GM21515 (cell line): ENCODE measurements at regions not wholly inside any gene's neighbourhood (a gene's known extent, or its start where the extent isn't known, plus 50 kb on each side); places are given as distances from the start of the nearest gene placed in this dataset.
A peak's percentile ranks its signal among the peaks of the same experiment; 100 is the strongest.
"Not testable (repeated sequence)": the region's sequence is repeated elsewhere in the genome, so short reads cannot be mapped to it uniquely, and the experiment has no call there.

ENCODE experiments used
- ATAC-seq: cut with Tn5 transposase; IDR thresholded peaks from one replicate; pipeline ENCODE4 v1.9.1; 2021; ENCODE audit not compliant: unreplicated experiment

GRCh38 chr5:14996997-14997396 lies 125.4 kb upstream of the ANKH start:
- peak; percentile 82 for ATAC-seq

GRCh38 chr5:14995229-14995628 lies 123.7 kb upstream of the ANKH start:
- ATAC-seq: no peak

GRCh38 chr5:14993459-14994133 lies 122.0 kb upstream of the ANKH start:
- ATAC-seq: not testable (repeated sequence)

- ATAC-seq: peak; percentile 68
These were observed 121.3 kb upstream of the ANKH start for GRCh38 chr5:14992751-14993458.

- no peak for ATAC-seq
These were observed 116.6 kb upstream of the ANKH start for GRCh38 chr5:14988223-14988622.

- ATAC-seq: no peak
These were observed 114.8 kb upstream of the ANKH start for GRCh38 chr5:14986413-14986812.

- no peak for ATAC-seq
These were observed 112.3 kb upstream of the ANKH start for GRCh38 chr5:14983666-14984441.

- no peak for ATAC-seq
These were observed 109.1 kb upstream of the ANKH start for GRCh38 chr5:14980698-14981097.

GRCh38 chr5:14977058-14977685 lies 105.6 kb upstream of the ANKH start:
- no peak for ATAC-seq

- ATAC-seq: no peak
These were observed 104.9 kb upstream of the ANKH start for GRCh38 chr5:14976486-14976885.

GRCh38 chr5:14971873-14972272 lies 100.3 kb upstream of the ANKH start:
- ATAC-seq: no peak

- no peak for ATAC-seq
These were observed 97.2 kb upstream of the ANKH start for GRCh38 chr5:14968796-14969195.

- no peak for ATAC-seq
These were observed 95.6 kb upstream of the ANKH start for GRCh38 chr5:14967166-14967565.

GRCh38 chr5:14965815-14966214 lies 94.2 kb upstream of the ANKH start:
- ATAC-seq: no peak

- ATAC-seq: no peak
These were observed 91.0 kb upstream of the ANKH start for GRCh38 chr5:14962604-14963003.

- ATAC-seq: no peak
These were observed 88.5 kb upstream of the ANKH start for GRCh38 chr5:14960120-14960462.

GRCh38 chr5:14959399-14960119 lies 88.0 kb upstream of the ANKH start:
- no peak for ATAC-seq

- ATAC-seq: no peak
These were observed 86.6 kb upstream of the ANKH start for GRCh38 chr5:14958188-14958587.

- no peak for ATAC-seq
These were observed 85.0 kb upstream of the ANKH start for GRCh38 chr5:14956423-14957046.

- ATAC-seq: no peak
These were observed 83.2 kb upstream of the ANKH start for GRCh38 chr5:14954616-14955343.
